ENCODE measurements at regions not wholly inside any gene's neighbourhood (a gene's known extent, or its start where the extent isn't known, plus 50 kb on each side); places are given as distances from the start of the nearest gene placed in this dataset.

DNA sequence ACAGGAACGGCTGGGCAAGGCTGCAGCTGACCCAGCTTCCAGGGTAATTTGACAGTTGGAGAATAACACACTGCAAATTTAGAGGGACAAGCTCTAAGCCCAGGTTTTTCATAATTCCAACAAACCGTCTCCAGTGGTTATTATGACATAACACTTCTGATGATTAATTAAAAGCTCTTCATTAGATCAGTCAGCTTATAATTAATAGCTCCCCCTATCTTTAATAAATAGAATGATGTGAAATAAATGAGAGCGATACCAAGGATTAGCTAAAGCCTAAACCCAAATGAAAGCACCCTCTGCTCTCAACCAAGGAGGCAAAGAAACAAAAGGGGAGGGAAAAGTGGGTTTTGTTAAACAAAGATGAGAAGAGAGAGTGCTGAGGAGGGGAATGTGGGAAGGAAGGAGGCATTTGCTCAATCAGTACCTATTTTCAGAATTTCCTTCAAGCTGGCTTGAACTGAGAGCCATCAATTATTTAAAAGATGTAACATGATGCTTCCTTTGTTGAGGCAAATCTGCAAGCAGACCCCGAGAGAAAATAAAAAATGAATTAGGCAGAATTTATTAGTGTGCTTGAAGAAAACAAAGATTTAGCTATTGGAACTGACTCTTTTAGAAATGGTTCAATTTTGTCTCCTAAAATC is 221.8 kb upstream of the ESRRG start:
- TF ChIP-seq, protein P1, sequence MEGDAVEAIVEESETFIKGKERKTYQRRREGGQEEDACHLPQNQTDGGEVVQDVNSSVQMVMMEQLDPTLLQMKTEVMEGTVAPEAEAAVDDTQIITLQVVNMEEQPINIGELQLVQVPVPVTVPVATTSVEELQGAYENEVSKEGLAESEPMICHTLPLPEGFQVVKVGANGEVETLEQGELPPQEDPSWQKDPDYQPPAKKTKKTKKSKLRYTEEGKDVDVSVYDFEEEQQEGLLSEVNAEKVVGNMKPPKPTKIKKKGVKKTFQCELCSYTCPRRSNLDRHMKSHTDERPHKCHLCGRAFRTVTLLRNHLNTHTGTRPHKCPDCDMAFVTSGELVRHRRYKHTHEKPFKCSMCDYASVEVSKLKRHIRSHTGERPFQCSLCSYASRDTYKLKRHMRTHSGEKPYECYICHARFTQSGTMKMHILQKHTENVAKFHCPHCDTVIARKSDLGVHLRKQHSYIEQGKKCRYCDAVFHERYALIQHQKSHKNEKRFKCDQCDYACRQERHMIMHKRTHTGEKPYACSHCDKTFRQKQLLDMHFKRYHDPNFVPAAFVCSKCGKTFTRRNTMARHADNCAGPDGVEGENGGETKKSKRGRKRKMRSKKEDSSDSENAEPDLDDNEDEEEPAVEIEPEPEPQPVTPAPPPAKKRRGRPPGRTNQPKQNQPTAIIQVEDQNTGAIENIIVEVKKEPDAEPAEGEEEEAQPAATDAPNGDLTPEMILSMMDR (IDR thresholded peaks at IDR 0.05 in 4 of 5, conservative IDR thresholded peaks at IDR 0.05 in 1 of 5), result no peak
- no peak for TF ChIP-seq POLR2A (IDR thresholded peaks at IDR 0.05)
